Parathyroid adenoma (tissue), 2 donors: ENCODE measurements at regions not wholly inside any gene's neighbourhood (a gene's known extent, or its start where the extent isn't known, plus 50 kb on each side); places are given as distances from the start of the nearest gene placed in this dataset.

Experiments
- H2AFZ ChIP-seq: fragments of 300-600 bp; sonication (generic); one replicate; pipeline ENCODE4 v1.7.0; 2017; ENCODE audit warnings: antibody characterized with exemption, mild to moderate bottlenecking
- H3K27ac ChIP-seq: fragments of 300-600 bp; sonication (generic); one replicate; pipeline ENCODE4 v1.7.0; 2017
- H3K27me3 ChIP-seq: fragments of 300-600 bp; sonication (generic); one replicate; pipeline ENCODE4 v1.7.0; 2017; ENCODE audit warnings: low read length; ENCODE audit not compliant: control insufficient read depth, insufficient read depth
- H3K36me3 ChIP-seq: fragments of 300-600 bp; sonication (generic); one replicate; pipeline ENCODE4 v1.7.0; 2017; ENCODE audit warnings: low read length; ENCODE audit not compliant: control insufficient read depth, insufficient read depth
- H3K4me1 ChIP-seq: fragments of 300-600 bp; sonication (generic); one replicate; pipeline ENCODE4 v1.7.0; 2017; ENCODE audit warnings: control low read depth
- H3K4me2 ChIP-seq: fragments of 300-600 bp; sonication (generic); one replicate; pipeline ENCODE4 v1.7.0; 2017; ENCODE audit warnings: low read length
- H3K4me3 ChIP-seq: fragments of 300-600 bp; sonication (generic); one replicate; pipeline ENCODE4 v1.7.0; 2017; ENCODE audit warnings: low read depth, low read length
- H3K79me2 ChIP-seq: fragments of 300-600 bp; sonication (generic); one replicate; pipeline ENCODE4 v1.7.0; 2017; ENCODE audit warnings: control low read depth
- H3K9ac ChIP-seq: fragments of 300-600 bp; sonication (generic); one replicate; pipeline ENCODE4 v1.7.0; 2017; ENCODE audit warnings: mild to moderate bottlenecking
- H3K9me3 ChIP-seq: fragments of 300-600 bp; sonication (generic); one replicate; pipeline ENCODE4 v1.7.0; 2017; ENCODE audit warnings: low read length; ENCODE audit not compliant: control insufficient read depth
- TF ChIP-seq, protein P1 (sequence below): fragments of 300-600 bp; sonication (generic); IDR thresholded peaks from one replicate; pipeline ENCODE4 v1.7.0; 2017; ENCODE audit warnings: antibody characterized with exemption, mild to moderate bottlenecking
- donor health status: primary hyperparathyroidism.

DNA sequence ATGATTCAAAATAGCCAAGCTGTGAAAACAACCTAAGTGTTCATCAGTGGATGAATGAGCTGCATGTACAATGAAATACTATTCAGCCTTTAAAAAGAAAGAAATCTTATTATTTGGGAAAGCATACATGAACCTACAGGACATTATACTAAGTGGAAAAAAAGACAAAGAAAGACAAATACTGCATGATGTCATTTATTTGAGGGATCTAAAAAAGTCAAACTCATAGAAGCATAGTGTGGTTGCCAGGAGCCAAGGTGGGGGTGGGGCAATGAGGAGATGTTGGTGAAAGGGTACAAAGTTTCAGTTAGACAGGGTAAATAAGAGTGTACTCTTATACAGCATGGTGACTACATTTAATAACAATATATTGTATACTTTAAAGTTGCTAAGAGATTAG, 261.5 kb downstream of the PARP8 start:
- H3K9ac ChIP-seq = no peak overlapping the region
- no peaks in the 10 kb centered on the region for H3K79me2 ChIP-seq
- H3K4me3 ChIP-seq = no peak overlapping the region
- no peak overlapping the region for H2AFZ ChIP-seq
- no peaks in the 10 kb centered on the region for H3K9me3 ChIP-seq
- no peak overlapping the region for H3K4me2 ChIP-seq
- H3K36me3 ChIP-seq = no peaks in the 10 kb centered on the region
- no peak overlapping the region for H3K27ac ChIP-seq
- no peaks in the 10 kb centered on the region for H3K27me3 ChIP-seq
- TF ChIP-seq, protein P1, sequence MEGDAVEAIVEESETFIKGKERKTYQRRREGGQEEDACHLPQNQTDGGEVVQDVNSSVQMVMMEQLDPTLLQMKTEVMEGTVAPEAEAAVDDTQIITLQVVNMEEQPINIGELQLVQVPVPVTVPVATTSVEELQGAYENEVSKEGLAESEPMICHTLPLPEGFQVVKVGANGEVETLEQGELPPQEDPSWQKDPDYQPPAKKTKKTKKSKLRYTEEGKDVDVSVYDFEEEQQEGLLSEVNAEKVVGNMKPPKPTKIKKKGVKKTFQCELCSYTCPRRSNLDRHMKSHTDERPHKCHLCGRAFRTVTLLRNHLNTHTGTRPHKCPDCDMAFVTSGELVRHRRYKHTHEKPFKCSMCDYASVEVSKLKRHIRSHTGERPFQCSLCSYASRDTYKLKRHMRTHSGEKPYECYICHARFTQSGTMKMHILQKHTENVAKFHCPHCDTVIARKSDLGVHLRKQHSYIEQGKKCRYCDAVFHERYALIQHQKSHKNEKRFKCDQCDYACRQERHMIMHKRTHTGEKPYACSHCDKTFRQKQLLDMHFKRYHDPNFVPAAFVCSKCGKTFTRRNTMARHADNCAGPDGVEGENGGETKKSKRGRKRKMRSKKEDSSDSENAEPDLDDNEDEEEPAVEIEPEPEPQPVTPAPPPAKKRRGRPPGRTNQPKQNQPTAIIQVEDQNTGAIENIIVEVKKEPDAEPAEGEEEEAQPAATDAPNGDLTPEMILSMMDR = no peak
- no peaks in the 10 kb centered on the region for H3K4me1 ChIP-seq

DNA sequence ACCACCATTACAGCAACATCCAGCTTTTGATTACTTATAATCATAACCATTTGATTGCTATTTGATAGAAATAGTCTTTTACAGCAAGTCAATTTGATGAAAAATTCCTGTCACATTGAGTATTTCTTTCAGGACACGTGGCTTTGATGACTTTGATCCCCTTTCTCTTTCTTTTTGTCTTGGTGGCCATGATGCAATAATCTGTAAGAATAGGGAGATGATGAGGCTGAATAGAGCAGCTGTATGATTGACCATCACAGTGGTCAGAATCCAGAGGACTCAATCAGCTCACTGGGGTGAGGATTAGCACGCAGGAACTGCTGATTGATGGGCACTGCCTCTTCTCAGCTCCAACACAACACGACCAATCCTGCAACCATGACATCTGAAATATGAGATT, 262.7 kb downstream of the PARP8 start:
- TF ChIP-seq, protein P1 = no peak
- H3K36me3 ChIP-seq = no peaks in the 10 kb centered on the region

DNA sequence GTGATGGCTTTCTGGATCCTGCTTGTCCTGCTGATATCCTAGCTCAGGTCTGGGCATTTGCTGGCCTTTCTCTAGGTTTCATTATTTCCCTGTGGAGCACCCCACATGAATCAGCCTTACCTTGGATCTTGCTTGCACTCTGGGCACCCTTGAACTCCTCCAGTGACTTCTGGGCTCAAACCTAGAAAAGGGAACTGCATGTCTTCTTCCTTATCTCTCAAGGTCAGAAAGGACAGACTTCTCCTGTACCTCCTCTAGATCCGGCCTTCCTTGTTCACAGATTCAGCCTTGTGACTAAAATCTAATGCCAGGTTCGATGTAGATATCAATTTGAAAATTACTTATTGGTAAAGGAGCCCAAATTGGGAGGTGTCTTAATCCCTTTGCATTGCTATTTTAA, 267.9 kb downstream of the PARP8 start:
- Histone ChIP-seq H2AFZ (no peak overlapping the region), H3K79me2 (no peaks in the 10 kb centered on the region), H3K4me3 (no peak overlapping the region), H3K9ac (no peak overlapping the region), H3K36me3 (no peaks in the 10 kb centered on the region), H3K27me3 (no peaks in the 10 kb centered on the region), H3K27ac (no peak overlapping the region), H3K4me1 (no peaks in the 10 kb centered on the region), H3K4me2 (no peak overlapping the region), H3K9me3 (no peaks in the 10 kb centered on the region)
- TF ChIP-seq, protein P1 = no peak

More for the DNA sequence above, 262.7 kb downstream of the PARP8 start:
- Histone ChIP-seq H3K4me3 (no peak overlapping the region), H3K9ac (no peak overlapping the region), H2AFZ (no peak overlapping the region), H3K27me3 (no peaks in the 10 kb centered on the region), H3K27ac (no peak overlapping the region), H3K4me2 (no peak overlapping the region), H3K4me1 (no peaks in the 10 kb centered on the region), H3K79me2 (no peaks in the 10 kb centered on the region), H3K9me3 (no peaks in the 10 kb centered on the region)

- Histone ChIP-seq H3K79me2 (no peaks in the 10 kb centered on the region), H3K27me3 (no peaks in the 10 kb centered on the region), H3K4me1 (no peaks in the 10 kb centered on the region), H3K4me2 (no peak overlapping the region), H3K9ac (no peak overlapping the region), H3K27ac (no peak overlapping the region), H3K4me3 (no peak overlapping the region), H3K9me3 (no peaks in the 10 kb centered on the region), H2AFZ (no peak overlapping the region), H3K36me3 (no peaks in the 10 kb centered on the region)
- TF ChIP-seq, protein P1 = no peak
Measured at GRCh38 chr5:50945139-50945538, 278.7 kb downstream of the PARP8 start.

GRCh38 chr5:50947906-50948683, 281.7 kb downstream of the PARP8 start:
- Histone ChIP-seq H3K36me3 (no peaks in the 10 kb centered on the region), H3K27ac (no peak overlapping the region), H3K27me3 (no peaks in the 10 kb centered on the region), H3K79me2 (no peaks in the 10 kb centered on the region), H3K4me3 (no peak overlapping the region), H3K4me1 (no peaks in the 10 kb centered on the region), H3K4me2 (no peak overlapping the region), H2AFZ (no peak overlapping the region), H3K9me3 (no peaks in the 10 kb centered on the region), H3K9ac (no peak overlapping the region)
- TF ChIP-seq, protein P1 = no peak
